SW 1271 (cell line): ENCODE measurements at regions not wholly inside any gene's neighbourhood (a gene's known extent, or its start where the extent isn't known, plus 50 kb on each side); places are given as distances from the start of the nearest gene placed in this dataset.

ENCODE experiments used
- DNase-seq, 2 experiments: peaks; one replicate each; lab custom pipeline; 2025; lab: John Stamatoyannopoulos, UW

DNA sequence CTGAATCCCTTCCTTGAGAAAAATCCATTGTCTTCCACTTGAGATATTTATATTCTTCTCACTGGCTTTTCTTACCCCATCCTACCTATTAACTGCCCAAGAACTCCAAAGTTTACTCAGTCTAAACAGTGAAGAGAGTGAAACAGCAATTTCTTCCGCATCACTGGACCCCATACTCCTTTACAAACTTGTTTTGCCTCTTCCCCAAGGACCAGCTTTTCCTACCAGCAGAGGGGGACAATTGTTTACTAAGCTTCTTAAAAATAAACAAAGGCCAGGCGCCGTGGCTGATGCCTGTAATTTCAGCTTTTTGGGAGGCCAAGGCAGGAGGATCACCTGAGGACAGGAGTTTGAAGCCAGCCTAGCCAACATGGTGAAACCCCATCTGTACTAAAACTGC lies 52.0 kb downstream of the LRATD1 start:
- no peak for DNase-seq

DNA sequence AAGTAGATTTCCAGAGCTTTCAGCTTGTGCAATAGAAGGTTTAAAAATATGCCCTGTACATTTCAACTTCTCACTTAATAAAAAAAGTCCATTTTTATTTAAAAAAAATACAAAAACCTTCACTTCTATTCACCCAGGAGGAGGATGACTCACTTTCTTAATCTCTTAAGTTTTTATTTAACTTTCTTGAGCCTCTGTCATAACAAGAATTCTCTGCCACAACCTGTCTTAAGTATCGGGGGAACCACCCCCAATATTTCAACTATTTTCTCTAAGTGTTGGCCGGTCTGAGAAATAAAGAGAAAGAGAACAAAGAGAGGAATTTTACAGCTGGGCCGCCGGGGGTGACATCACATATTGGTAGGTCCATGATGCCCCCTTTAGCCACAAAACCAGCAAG lies 58.4 kb downstream of the LRATD1 start:
- no peak for DNase-seq

- DNase-seq = no peak
Observed at GRCh38 chr2:14693874-14694273, 61.4 kb downstream of the LRATD1 start.

- DNase-seq = no peak
Observed at GRCh38 chr2:14700753-14701152, 68.2 kb downstream of the LRATD1 start.

GRCh38 chr2:14702258-14702657 lies 69.7 kb downstream of the LRATD1 start:
- no peak for DNase-seq

DNA sequence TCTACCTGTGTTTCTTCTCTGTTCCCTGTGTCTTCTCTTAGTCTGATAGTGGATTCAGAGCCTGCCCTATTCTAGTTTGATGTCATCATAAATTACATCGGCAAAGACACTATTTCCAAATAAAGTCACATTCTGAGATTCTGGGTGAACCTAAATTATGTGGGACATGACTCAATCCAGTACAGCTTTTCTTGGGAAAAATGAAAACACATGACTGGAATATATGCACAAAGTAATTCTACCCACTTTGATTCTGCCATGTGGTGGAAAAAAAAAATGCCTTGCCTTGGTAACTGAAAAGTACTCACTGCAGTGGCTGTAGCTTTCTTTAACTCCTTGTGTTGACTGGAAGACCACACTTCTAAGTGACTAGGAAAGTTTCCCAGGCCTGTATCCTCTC lies 73.7 kb downstream of the LRATD1 start:
- no peak for DNase-seq

DNA sequence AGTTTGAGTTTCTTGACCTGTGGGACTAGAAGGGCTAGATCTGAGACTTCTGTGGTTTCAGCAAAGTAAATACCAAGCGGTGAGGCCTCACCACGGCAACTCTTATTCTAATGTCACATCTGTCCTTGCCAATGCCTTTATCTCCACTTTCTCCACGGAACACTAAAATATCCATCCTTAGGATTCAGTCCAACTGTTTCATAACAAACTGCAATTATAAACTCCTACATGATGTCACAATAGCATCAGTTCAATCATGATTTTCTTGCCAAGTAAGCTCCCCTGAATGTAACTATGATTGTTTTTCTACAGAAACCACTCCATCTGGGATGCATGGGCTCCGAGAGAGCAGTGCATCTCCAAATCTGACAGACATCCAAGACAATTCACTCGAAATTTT lies 79.6 kb downstream of the LRATD1 start:
- DNase-seq = no peak

DNA sequence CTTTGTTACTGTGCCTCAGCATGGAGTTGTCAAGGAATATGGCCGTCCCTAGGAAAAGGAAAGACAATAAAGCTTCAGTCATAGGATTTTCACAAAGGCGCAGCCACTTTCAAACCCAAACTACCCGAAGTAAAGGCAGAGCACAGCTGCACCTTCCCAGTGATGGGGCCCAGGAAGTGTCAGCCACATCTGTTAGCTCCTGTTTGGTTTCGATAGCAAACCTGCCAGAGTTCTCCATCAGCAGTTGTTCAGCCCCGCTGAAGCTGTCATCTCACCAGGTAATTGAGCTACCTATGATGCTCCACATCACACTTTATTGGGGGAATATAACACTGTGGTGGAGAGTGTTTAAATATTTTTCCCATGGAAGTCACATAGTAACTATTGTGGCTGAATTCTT lies 80.7 kb downstream of the LRATD1 start:
- DNase-seq = no peak

DNA sequence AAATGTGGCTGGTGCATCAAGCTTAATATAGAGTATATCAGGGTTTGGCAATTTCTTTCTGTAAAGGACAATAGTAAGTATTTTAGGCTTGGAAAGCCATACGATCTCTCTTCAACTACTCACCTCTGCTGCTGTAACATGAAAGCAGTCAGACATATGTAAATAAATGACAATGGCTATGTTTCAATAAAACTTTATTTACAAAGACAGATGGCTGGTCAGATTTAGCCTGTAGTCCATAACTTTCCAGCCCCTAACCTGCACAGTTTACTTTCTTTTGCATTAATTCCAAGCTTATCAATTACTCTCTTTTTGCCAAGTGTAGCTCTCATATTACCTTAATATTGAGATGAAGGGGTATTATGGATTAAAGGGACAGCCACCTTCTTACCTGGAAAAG lies 83.1 kb downstream of the LRATD1 start:
- DNase-seq = no peak

DNA sequence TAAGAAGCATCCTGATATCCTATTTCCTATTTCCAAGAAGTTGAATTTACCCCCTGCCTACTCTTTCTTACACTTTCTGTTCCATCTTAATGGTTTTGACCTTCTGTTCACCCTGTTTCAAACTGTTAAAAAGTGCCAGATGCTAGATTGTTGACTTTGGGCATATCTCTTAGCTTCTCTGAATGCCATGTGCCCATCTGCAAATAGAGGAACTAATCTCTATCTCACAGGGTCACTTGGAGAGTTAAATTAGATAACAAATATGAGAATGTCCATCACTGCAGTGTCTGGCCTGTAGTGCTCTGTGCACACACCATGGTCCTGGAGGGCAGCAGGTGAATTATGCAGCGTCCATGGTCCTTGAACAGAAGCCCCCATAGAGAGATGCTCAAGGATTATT lies 83.8 kb downstream of the LRATD1 start:
- DNase-seq = no peak

DNA sequence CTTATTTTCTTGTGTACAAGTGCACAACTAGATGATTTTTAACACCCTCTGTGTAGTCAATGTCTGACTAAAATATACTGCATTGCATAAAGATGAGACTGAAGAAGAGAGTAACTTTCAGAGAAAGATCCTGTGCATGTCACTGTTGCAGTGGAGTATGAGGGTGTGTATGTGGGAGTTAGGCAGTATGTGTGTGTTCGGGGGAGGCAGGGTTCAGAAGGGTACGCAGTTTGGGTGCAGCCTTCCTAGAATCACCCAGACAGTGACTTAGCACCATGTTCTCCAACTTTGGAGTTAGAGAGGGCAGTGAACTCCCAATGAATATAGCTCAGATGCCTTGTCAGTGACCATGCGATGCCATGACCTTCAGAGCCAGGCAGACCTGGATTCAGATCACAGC lies 84.6 kb downstream of the LRATD1 start:
- DNase-seq = no peak

DNA sequence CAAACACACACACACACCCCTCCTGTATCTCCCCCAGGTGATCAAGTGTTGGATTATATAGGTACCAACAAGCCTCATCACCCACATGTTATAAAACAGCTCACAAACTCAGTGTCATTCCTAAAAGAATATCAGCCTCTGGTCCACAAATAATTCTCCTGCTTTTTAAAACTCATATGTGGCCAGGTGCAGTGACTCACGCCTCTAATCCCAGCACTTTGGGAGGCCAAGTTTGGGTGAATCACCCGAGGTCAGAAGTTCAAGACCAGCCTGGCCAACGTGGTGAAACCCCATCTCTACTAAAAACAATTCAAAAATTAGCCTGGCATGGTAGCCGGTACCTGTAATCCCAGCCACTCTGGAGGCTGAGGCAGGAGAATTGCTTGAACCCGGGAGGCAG lies 87.8 kb downstream of the LRATD1 start:
- no peak for DNase-seq

GRCh38 chr2:14720739-14721138 lies 88.2 kb downstream of the LRATD1 start:
- DNase-seq = no peak

GRCh38 chr2:14722904-14723570 lies 90.5 kb downstream of the LRATD1 start:
- DNase-seq = no peak

GRCh38 chr2:14723684-14724083 lies 91.2 kb downstream of the LRATD1 start:
- no peak for DNase-seq

GRCh38 chr2:14735696-14736095 lies 103.2 kb downstream of the LRATD1 start:
- no peak for DNase-seq

DNA sequence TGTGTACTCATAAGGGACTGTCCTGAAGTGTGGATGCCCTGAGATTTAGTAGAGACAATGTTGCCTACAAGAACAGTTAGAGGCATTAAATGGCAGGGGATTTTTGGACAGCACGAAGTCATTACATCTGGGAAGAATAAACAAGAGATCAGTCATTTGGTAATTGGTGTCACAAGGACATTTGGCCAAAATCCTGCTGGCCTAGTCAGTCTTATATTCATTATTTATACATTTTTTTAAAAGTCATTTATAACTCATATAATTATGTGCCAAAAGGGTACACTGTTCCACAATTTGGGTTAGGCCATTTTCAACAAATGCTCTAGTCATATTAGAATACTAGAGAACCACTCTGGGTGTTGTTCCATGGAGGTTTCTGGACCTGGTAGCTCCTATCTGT lies 104.7 kb downstream of the LRATD1 start:
- DNase-seq = no peak

GRCh38 chr2:14743861-14744260 lies 111.3 kb downstream of the LRATD1 start:
- no peak for DNase-seq

GRCh38 chr2:14745288-14746076 lies 113.0 kb downstream of the LRATD1 start:
- DNase-seq = no peak

- DNase-seq = no peak
Observed at GRCh38 chr2:14746133-14746532, 113.6 kb downstream of the LRATD1 start.

- no peak for DNase-seq
Observed at GRCh38 chr2:14747447-14747846, 114.9 kb downstream of the LRATD1 start.

DNA sequence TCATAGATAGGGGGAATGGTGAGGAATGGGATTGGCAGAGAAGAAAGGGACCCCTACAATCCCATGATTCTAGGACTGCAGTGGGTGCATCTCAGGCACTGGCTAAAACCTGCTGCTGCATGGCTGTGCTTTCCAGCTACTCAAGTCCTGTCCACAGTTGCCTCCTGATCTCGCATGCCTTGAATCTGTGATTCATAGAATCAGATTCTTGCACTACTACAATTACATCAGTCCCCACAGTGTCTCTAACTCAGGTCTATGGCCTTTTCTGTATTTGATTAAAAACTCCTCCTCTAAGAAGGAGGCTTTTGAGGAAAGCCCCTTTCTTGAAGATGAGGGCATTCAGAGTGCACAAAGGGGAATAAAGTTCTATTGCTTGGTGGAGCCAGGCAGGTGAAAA lies 117.4 kb downstream of the LRATD1 start:
- no peak for DNase-seq

DNA sequence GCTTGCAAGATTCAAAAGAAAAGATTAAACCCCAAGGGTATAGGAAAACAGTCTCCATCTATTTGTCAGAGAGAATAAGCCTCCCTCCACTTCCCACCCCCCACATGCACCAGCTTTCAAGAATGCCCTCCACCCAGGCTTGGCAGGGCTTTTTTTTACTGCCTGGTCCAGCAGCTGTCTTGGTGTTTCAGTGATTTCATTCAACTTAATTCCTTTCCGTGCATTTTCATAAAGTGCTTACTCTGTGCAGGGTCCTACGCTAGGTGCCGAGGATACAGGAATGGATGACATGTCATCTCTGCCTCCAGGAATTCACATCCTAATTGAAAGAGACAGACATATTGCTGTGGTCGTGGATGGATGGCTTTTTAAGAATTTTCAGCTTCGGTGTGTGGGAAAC lies 117.9 kb downstream of the LRATD1 start:
- DNase-seq = no peak

DNA sequence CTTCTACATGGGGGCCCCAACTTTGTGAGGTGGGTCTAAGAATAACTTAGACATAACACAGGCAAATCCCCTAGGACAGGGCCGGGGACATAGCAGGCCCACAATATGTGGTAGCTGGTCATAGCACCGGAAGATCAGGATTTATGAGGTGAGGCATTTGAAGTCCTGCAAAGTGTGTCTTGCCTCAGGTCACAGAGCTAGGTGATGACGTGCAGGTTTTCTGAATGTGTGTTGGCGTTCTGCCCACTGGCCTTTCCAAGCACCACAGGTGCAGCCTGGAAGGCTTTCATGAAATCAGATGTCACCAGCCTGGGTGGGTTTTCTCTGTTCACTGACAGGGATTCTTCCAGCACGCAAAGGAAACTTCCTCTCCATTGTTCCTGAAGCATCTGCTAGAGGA lies 119.1 kb downstream of the LRATD1 start:
- DNase-seq = no peak
